ENCODE measurements at regions not wholly inside any gene's neighbourhood (a gene's known extent, or its start where the extent isn't known, plus 50 kb on each side); places are given as distances from the start of the nearest gene placed in this dataset.

GRCh38 chr2:21658269-21658668 lies 534.5 kb downstream of the TDRD15 start:
- H3K36me3 ChIP-seq (ENCODE audit: insufficient read depth, low read length): no peaks in the 10 kb centered on the region
- H3K4me1 ChIP-seq (ENCODE audit: insufficient read depth, low read length): no peaks in the 10 kb centered on the region
- H2AFZ ChIP-seq (ENCODE audit: low read depth, low read length): no peak overlapping the region
- H3K9ac ChIP-seq (ENCODE audit: low read depth, low read length): no peak overlapping the region
- H3K27ac ChIP-seq (ENCODE audit: low read length): no peak overlapping the region
- H4K20me1 ChIP-seq (ENCODE audit: insufficient read depth, low read length): no peaks in the 10 kb centered on the region
- no peak for TF ChIP-seq CTCF (IDR thresholded peaks at IDR 0.05; ENCODE audit: borderline replicate concordance, extremely low read depth, low read length, poor library complexity, severe bottlenecking)
- TF ChIP-seq EZH2 (IDR thresholded peaks at IDR 0.05; ENCODE audit: borderline replicate concordance, low read depth, low read length, severe bottlenecking): no peak
- H3K4me3 ChIP-seq (ENCODE audit: low read depth in 1 of 2, low read length in 2 of 2): no peak overlapping the region
- ATAC-seq (ENCODE audit: insufficient read depth, low read depth) (no peak), DNase-seq (no peak)
- H3K4me2 ChIP-seq (ENCODE audit: insufficient read depth, low read length): no peak overlapping the region
- no peaks in the 10 kb centered on the region for H3K27me3 ChIP-seq (ENCODE audit: insufficient read depth, low read length, poor library complexity)
- no peaks in the 10 kb centered on the region for H3K79me2 ChIP-seq (ENCODE audit: insufficient read depth, low read length)
- H3K9me3 ChIP-seq (ENCODE audit: insufficient read depth, low read length, severe bottlenecking): no peaks in the 10 kb centered on the region

- DNase-seq: no peak
- H2AFZ ChIP-seq (ENCODE audit: low read depth, low read length): no peak overlapping the region
- H3K27me3 ChIP-seq (ENCODE audit: insufficient read depth, low read length, poor library complexity): no peaks in the 10 kb centered on the region
- no peaks in the 10 kb centered on the region for H3K9me3 ChIP-seq (ENCODE audit: insufficient read depth, low read length, severe bottlenecking)
- H3K9ac ChIP-seq (ENCODE audit: low read depth, low read length): no peak overlapping the region
- no peak for ATAC-seq (ENCODE audit: insufficient read depth, low read depth)
- H3K4me1 ChIP-seq (ENCODE audit: insufficient read depth, low read length): no peaks in the 10 kb centered on the region
- no peaks in the 10 kb centered on the region for H4K20me1 ChIP-seq (ENCODE audit: insufficient read depth, low read length)
- no peak overlapping the region for H3K4me3 ChIP-seq (ENCODE audit: low read depth in 1 of 2, low read length in 2 of 2)
- H3K36me3 ChIP-seq (ENCODE audit: insufficient read depth, low read length): no peaks in the 10 kb centered on the region
- no peak overlapping the region for H3K4me2 ChIP-seq (ENCODE audit: insufficient read depth, low read length)
- TF ChIP-seq EZH2 (IDR thresholded peaks at IDR 0.05; ENCODE audit: borderline replicate concordance, low read depth, low read length, severe bottlenecking): no peak
- no peak for TF ChIP-seq CTCF (IDR thresholded peaks at IDR 0.05; ENCODE audit: borderline replicate concordance, extremely low read depth, low read length, poor library complexity, severe bottlenecking)
- H3K79me2 ChIP-seq (ENCODE audit: insufficient read depth, low read length): no peaks in the 10 kb centered on the region
- H3K27ac ChIP-seq (ENCODE audit: low read length): no peak overlapping the region
Measured at GRCh38 chr2:21658907-21659477, 535.2 kb downstream of the TDRD15 start.

- H3K9ac ChIP-seq (ENCODE audit: low read depth, low read length): no peak overlapping the region
- no peaks in the 10 kb centered on the region for H3K79me2 ChIP-seq (ENCODE audit: insufficient read depth, low read length)
- TF ChIP-seq CTCF (IDR thresholded peaks at IDR 0.05; ENCODE audit: borderline replicate concordance, extremely low read depth, low read length, poor library complexity, severe bottlenecking) (no peak), EZH2 (IDR thresholded peaks at IDR 0.05; ENCODE audit: borderline replicate concordance, low read depth, low read length, severe bottlenecking) (no peak)
- H2AFZ ChIP-seq (ENCODE audit: low read depth, low read length): no peak overlapping the region
- H3K36me3 ChIP-seq (ENCODE audit: insufficient read depth, low read length): no peaks in the 10 kb centered on the region
- no peaks in the 10 kb centered on the region for H3K27me3 ChIP-seq (ENCODE audit: insufficient read depth, low read length, poor library complexity)
- no peak overlapping the region for H3K4me3 ChIP-seq (ENCODE audit: low read depth in 1 of 2, low read length in 2 of 2)
- no peak overlapping the region for H3K27ac ChIP-seq (ENCODE audit: low read length)
- H3K4me2 ChIP-seq (ENCODE audit: insufficient read depth, low read length): no peak overlapping the region
- H3K4me1 ChIP-seq (ENCODE audit: insufficient read depth, low read length): no peaks in the 10 kb centered on the region
- no peak for ATAC-seq (ENCODE audit: insufficient read depth, low read depth)
- H3K9me3 ChIP-seq (ENCODE audit: insufficient read depth, low read length, severe bottlenecking): no peaks in the 10 kb centered on the region
- no peak for DNase-seq
- no peaks in the 10 kb centered on the region for H4K20me1 ChIP-seq (ENCODE audit: insufficient read depth, low read length)
Measured at GRCh38 chr2:21664083-21664482, 540.3 kb downstream of the TDRD15 start.

- Histone ChIP-seq H2AFZ (ENCODE audit: low read depth, low read length) (no peak overlapping the region), H3K36me3 (ENCODE audit: insufficient read depth, low read length) (no peaks in the 10 kb centered on the region), H3K4me1 (ENCODE audit: insufficient read depth, low read length) (no peaks in the 10 kb centered on the region), H3K27ac (ENCODE audit: low read length) (no peak overlapping the region), H3K4me2 (ENCODE audit: insufficient read depth, low read length) (no peak overlapping the region), H3K79me2 (ENCODE audit: insufficient read depth, low read length) (no peaks in the 10 kb centered on the region), H3K9ac (ENCODE audit: low read depth, low read length) (no peak overlapping the region), H4K20me1 (ENCODE audit: insufficient read depth, low read length) (no peaks in the 10 kb centered on the region), H3K27me3 (ENCODE audit: insufficient read depth, low read length, poor library complexity) (no peaks in the 10 kb centered on the region), H3K9me3 (ENCODE audit: insufficient read depth, low read length, severe bottlenecking) (no peaks in the 10 kb centered on the region), H3K4me3 (ENCODE audit: low read depth in 1 of 2, low read length in 2 of 2) (no peak overlapping the region)
- TF ChIP-seq EZH2 (IDR thresholded peaks at IDR 0.05; ENCODE audit: borderline replicate concordance, low read depth, low read length, severe bottlenecking): no peak
- TF ChIP-seq CTCF (IDR thresholded peaks at IDR 0.05; ENCODE audit: borderline replicate concordance, extremely low read depth, low read length, poor library complexity, severe bottlenecking): no peak
- no peak for DNase-seq
- ATAC-seq (ENCODE audit: insufficient read depth, low read depth): no peak
Measured at GRCh38 chr2:21667638-21668037, 543.9 kb downstream of the TDRD15 start.

Measured in DND-41 (cell line).